ENCODE measurements at regions not wholly inside any gene's neighbourhood (a gene's known extent, or its start where the extent isn't known, plus 50 kb on each side); places are given as distances from the start of the nearest gene placed in this dataset.

- Histone ChIP-seq H4K5ac (ENCODE audit: low read depth, low read length) (no peak overlapping the region), H3K18ac (ENCODE audit: low read depth, low read length) (no peak overlapping the region), H3K4ac (ENCODE audit: low read depth, low read length) (no peak overlapping the region), H4K8ac (ENCODE audit: low read depth in 2 of 2, low read length in 2 of 2) (no peak overlapping the region), H3K36me3 (ENCODE audit: control insufficient read depth, insufficient read depth, low read length) (no peaks in the 10 kb centered on the region), H4K20me1 (ENCODE audit: insufficient read depth, low read length) (no peaks in the 10 kb centered on the region), H4K91ac (ENCODE audit: insufficient read depth, low read depth, low read length) (no peak overlapping the region), H2AK5ac (ENCODE audit: low read depth, low read length) (no peak overlapping the region), H3K9me3 (ENCODE audit: control insufficient read depth, insufficient read depth, low read length) (peaks cover 4% of the 10 kb centered on the region; the same call in 1 of the 2 replicates), H3K27me3 (ENCODE audit: control insufficient read depth, insufficient read depth, low read length) (peaks cover 25% of the 10 kb centered on the region), H2BK5ac (ENCODE audit: low read depth, low read length, poor library complexity, severe bottlenecking) (no peak overlapping the region), H3K4me3 (ENCODE audit: insufficient read depth, low read depth, low read length) (no peak overlapping the region), H3K4me1 (ENCODE audit: control insufficient read depth, insufficient read depth, low read length) (no peaks in the 10 kb centered on the region), H2AK9ac (replicated peaks; ENCODE audit: low read depth, low read length, poor library complexity) (no peak overlapping the region), H2BK15ac (ENCODE audit: low read depth, low read length) (no peak overlapping the region), H3K23ac (ENCODE audit: low read depth, low read length) (no peak overlapping the region), H3K56ac (ENCODE audit: extremely low read depth, insufficient read depth, low read length) (no peak overlapping the region), H3K79me1 (ENCODE audit: low read depth in 1 of 2, low read length in 2 of 2) (no peaks in the 10 kb centered on the region), H3K9me1 (ENCODE audit: insufficient read depth, low read length) (no peaks in the 10 kb centered on the region), H2BK20ac (ENCODE audit: low read depth, low read length) (no peak overlapping the region), H3K14ac (replicated peaks; ENCODE audit: low read depth, low read length) (no peak overlapping the region), H3K4me2 (ENCODE audit: low read depth, low read length) (no peak overlapping the region), H3K27ac (ENCODE audit: insufficient read depth, low read length) (no peak overlapping the region), H2BK120ac (ENCODE audit: low read depth, low read length) (no peak overlapping the region), H2AFZ (replicated peaks; ENCODE audit: low read length, poor library complexity) (no peak overlapping the region), H3K9ac (ENCODE audit: low read depth, low read length) (no peak overlapping the region)
- 50% methylated on average over 3 of the region's 4 CpGs; no CpG with 5 or more reads in 1 of the 2 experiments for WGBS, 2 experiments (ENCODE audit: extremely low coverage in 2 of 2, insufficient read length in 1 of 2)
- ATAC-seq (ENCODE audit: low read depth): no peak
- CTCF ChIA-PET: no interaction called here
- no peak for DNase-seq
- no peak for TF ChIP-seq POLR2A (IDR thresholded peaks at IDR 0.05; ENCODE audit: low read depth, low read length)
- no peak for TF ChIP-seq USF2 (IDR thresholded peaks at IDR 0.05; ENCODE audit: low read depth, low read length)
- no peak for TF ChIP-seq SMC3 (IDR thresholded peaks at IDR 0.05; ENCODE audit: low read depth, low read length)
- TF ChIP-seq RCOR1 (IDR thresholded peaks at IDR 0.05; ENCODE audit: insufficient replicate concordance, low read length): no peak
- TF ChIP-seq MAFK (IDR thresholded peaks at IDR 0.05; ENCODE audit: low read depth, low read length): no peak
- TF ChIP-seq RFX5 (IDR thresholded peaks at IDR 0.05; ENCODE audit: low read depth, low read length): no peak
- TF ChIP-seq MAZ (IDR thresholded peaks at IDR 0.05; ENCODE audit: borderline replicate concordance, low read depth, low read length): no peak
- TF ChIP-seq CHD1 (IDR thresholded peaks at IDR 0.05; ENCODE audit: low read depth, low read length): no peak
- TF ChIP-seq CTCF (conservative IDR thresholded peaks at IDR 0.05; ENCODE audit: low read depth, low read length): no peak
- TF ChIP-seq RAD21 (IDR thresholded peaks at IDR 0.05; ENCODE audit: low read length): no peak
- POLR2A ChIA-PET (ENCODE audit: unreplicated experiment): no interaction called here
- intact Hi-C loops (cut with micrococcal nuclease): no loop called here
- dilution Hi-C loops (cut with HindIII; ENCODE audit: low sequenced_read_pairs, unreplicated experiment): no loop called here
- BruUV-seq (replicated peaks): no TSS peak
- in situ Hi-C loops (cut with MboI; ENCODE audit: low sequenced_read_pairs): no loop called here
These were observed 149.2 kb downstream of the NPIPB5 start for GRCh38 chr16:22659933-22660332.
